Kidney epithelial cell (primary cell): ENCODE measurements at regions not wholly inside any gene's neighbourhood (a gene's known extent, or its start where the extent isn't known, plus 50 kb on each side); places are given as distances from the start of the nearest gene placed in this dataset.

Experiments
- DNase-seq: peaks from one replicate; pipeline ENCODE4 v3.0.0-alpha.2; 2010; ENCODE audit warnings: low read depth
- H3K27me3 ChIP-seq: 2 replicates; pipeline ENCODE4 v1.6.0; 2011; ENCODE audit warnings: low read length; ENCODE audit not compliant: control insufficient read depth, insufficient read depth
- H3K36me3 ChIP-seq: 2 replicates; pipeline ENCODE4 v1.5.1; 2011; ENCODE audit warnings: low read length; ENCODE audit not compliant: control insufficient read depth, insufficient read depth
- H3K4me3 ChIP-seq: 2 replicates; pipeline ENCODE4 v1.5.1; 2011; ENCODE audit warnings: low read depth, mild to moderate bottlenecking, control low read depth, low read length
- TF ChIP-seq, protein P1 (sequence below): IDR thresholded peaks from 2 replicates; pipeline ENCODE4 v1.5.1; 2011; ENCODE audit warnings: mild to moderate bottlenecking, moderate library complexity, low read length, control low read depth, inconsistent platforms; ENCODE audit not compliant: insufficient read depth, poor library complexity, severe bottlenecking

DNA sequence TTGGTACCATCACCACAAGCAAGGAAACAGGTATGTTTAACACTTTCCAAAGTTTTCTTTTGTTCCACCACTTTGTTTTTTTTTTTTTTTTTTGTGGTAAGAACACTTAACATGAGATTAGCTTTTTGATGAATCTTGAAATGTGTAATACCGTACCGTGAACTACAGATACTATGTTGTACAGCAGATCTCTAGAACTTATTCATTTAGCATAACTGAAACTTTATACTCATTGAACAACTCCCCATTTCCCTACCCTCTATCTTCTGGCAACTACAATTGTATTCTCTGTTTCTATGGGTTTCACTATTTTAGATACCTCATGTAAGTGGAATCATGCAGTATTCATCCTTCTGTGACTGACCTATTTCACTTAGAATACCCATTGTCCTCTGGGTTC lies 162.7 kb upstream of the ITGB1 start:
- H3K27me3 ChIP-seq = no peaks in the 10 kb centered on the region

DNA sequence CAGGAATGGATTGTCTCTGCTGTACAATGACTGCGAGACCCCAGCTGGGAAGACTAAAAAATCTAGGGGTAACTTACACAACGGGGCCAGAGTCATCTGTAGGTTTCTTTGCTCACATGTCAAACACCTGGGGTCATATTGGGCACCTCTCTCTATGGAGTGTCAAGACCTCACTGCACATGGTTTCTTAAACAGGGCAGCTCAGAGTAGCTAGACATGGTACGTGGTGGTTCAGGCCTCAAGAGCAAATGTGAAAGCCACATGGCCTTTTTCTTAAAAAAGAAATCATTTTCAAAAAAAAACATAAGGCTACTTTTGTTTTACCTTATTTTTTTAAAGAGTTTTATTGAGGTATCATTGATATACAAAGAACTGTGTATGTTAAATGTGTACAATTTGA lies 162.2 kb upstream of the ITGB1 start:
- H3K4me3 ChIP-seq = no peak overlapping the region
- DNase-seq = no peak
- H3K36me3 ChIP-seq = no peaks in the 10 kb centered on the region
- H3K27me3 ChIP-seq = no peaks in the 10 kb centered on the region
- TF ChIP-seq, protein P1, sequence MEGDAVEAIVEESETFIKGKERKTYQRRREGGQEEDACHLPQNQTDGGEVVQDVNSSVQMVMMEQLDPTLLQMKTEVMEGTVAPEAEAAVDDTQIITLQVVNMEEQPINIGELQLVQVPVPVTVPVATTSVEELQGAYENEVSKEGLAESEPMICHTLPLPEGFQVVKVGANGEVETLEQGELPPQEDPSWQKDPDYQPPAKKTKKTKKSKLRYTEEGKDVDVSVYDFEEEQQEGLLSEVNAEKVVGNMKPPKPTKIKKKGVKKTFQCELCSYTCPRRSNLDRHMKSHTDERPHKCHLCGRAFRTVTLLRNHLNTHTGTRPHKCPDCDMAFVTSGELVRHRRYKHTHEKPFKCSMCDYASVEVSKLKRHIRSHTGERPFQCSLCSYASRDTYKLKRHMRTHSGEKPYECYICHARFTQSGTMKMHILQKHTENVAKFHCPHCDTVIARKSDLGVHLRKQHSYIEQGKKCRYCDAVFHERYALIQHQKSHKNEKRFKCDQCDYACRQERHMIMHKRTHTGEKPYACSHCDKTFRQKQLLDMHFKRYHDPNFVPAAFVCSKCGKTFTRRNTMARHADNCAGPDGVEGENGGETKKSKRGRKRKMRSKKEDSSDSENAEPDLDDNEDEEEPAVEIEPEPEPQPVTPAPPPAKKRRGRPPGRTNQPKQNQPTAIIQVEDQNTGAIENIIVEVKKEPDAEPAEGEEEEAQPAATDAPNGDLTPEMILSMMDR = no peak

More for the DNA sequence above, 162.7 kb upstream of the ITGB1 start:
- DNase-seq = no peak
- Histone ChIP-seq H3K4me3 (no peak overlapping the region), H3K36me3 (no peaks in the 10 kb centered on the region)
- TF ChIP-seq, protein P1 = no peak

DNA sequence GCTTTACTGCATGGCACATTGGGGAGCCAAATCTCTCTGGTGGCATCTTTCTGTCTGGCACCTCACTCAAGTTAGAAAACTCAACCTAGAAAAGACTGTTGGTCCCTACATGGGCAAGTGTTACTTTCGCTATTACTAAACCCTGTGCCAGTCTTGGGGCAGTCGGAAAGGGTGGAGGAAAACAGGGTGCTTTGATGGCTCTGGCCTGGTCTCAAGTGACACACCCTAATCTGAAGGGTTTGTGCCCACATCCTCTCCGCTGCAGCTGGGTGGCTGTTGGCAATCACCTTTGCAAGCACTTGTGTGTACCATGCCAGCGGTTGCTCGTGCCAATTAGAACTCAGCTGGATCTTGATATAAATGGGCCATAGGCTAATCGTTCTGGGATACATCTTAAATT lies 159.8 kb upstream of the ITGB1 start:
- TF ChIP-seq, protein P1 = no peak
- Histone ChIP-seq H3K36me3 (no peaks in the 10 kb centered on the region), H3K4me3 (no peak overlapping the region), H3K27me3 (no peaks in the 10 kb centered on the region)
- no peak for DNase-seq

DNA sequence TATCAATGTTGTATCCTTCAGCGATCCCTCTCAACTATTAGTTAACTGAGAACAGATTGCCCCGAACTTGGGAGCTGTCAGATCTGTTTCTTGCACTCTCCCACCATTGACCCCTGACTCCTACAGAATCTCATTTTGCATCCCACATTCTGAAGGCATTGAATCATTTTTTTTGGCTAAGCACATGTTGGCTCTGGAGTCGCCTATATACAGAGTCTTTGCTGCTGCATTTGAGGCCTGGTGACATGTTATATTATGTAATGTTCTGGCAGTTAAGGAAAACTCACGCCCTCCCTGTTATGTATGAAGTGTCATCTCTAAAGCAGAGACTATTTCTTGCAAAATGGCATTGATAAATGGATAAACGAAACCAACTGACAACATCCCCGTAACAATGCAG lies 159.2 kb upstream of the ITGB1 start:
- no peak overlapping the region for H3K4me3 ChIP-seq
- TF ChIP-seq, protein P1 = no peak
- H3K36me3 ChIP-seq = no peaks in the 10 kb centered on the region
- DNase-seq = no peak
- no peaks in the 10 kb centered on the region for H3K27me3 ChIP-seq

DNA sequence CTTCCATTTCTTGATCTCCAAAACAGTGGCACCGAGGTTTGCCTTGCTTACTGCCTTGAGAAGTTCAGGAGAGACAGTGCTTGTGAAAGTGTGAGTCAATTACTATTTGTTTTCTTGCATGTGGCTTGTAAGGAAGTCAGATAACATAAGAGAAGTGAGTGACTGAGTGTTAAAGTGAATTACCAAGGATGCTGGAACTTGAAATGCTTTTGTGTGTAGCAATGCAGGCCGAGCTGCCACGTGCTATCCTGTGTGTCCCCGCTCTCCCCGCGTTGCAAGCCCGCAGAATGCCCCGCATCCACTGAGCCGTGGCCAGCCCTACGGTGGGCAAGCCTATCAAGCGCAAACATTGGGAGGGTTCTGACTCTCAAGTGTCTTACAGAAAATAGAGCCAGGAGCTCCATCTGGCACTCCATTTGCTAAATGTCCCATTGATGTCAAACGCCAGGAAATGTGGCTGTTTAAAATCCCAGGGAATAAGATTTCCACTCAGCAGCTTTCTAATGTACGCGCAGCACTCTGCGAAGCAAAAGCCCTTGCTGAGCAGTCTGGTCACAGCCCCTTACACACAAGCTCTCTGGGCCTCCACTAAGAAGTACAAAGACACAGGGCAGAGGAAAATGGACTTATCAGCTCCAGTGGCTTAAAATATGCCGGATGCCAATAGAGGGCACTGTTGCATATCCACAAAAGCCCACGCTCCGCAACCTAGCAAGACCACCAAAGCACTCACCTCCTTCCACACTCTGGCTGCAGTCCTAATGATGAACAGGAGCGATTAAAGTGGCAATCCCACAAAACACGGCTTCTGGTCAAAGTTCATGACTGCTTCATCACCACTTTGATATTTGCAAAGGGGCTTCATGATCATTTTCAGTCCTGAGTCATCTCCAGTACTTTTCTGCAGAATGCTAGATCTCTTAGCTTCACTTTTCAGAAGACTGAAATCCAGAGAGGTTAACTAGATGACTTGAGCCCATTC lies 158.0 kb upstream of the ITGB1 start:
- H3K36me3 ChIP-seq = no peaks in the 10 kb centered on the region
- TF ChIP-seq, protein P1 = peak; percentile 50
- DNase-seq = no peak
- no peaks in the 10 kb centered on the region for H3K27me3 ChIP-seq
- no peak overlapping the region for H3K4me3 ChIP-seq
